K562 (cell line): ENCODE measurements at regions not wholly inside any gene's neighbourhood (a gene's known extent, or its start where the extent isn't known, plus 50 kb on each side); places are given as distances from the start of the nearest gene placed in this dataset.

Experiments
- NBN ChIP-seq: fragments of 450-650 bp; IDR thresholded peaks from 2 replicates; pipeline ENCODE4 v1.6.1; 2016; ENCODE audit warnings: low read depth, mild to moderate bottlenecking
- POLR2AphosphoS5 ChIP-seq: IDR thresholded peaks from 2 replicates; pipeline ENCODE4 v1.6.1; 2011; ENCODE audit warnings: mild to moderate bottlenecking, low read depth, low read length, moderate library complexity; ENCODE audit not compliant: control insufficient read depth, insufficient read depth
- TF ChIP-seq, protein P1 (sequence below), 3 experiments: IDR thresholded peaks in 2 of 3; conservative IDR thresholded peaks in 1 of 3; 2 replicates each; pipeline ENCODE4 v1.5.1; 2011 to 2012; ENCODE audit warnings: low read length in 3 of 3, mild to moderate bottlenecking in 3 of 3, control low read depth in 2 of 3, improper control_type of control experiment in 1 of 3, inconsistent platforms in 1 of 3, low read depth in 1 of 3, mixed read lengths in 1 of 3, moderate library complexity in 1 of 3; ENCODE audit not compliant: insufficient read depth in 2 of 3

DNA sequence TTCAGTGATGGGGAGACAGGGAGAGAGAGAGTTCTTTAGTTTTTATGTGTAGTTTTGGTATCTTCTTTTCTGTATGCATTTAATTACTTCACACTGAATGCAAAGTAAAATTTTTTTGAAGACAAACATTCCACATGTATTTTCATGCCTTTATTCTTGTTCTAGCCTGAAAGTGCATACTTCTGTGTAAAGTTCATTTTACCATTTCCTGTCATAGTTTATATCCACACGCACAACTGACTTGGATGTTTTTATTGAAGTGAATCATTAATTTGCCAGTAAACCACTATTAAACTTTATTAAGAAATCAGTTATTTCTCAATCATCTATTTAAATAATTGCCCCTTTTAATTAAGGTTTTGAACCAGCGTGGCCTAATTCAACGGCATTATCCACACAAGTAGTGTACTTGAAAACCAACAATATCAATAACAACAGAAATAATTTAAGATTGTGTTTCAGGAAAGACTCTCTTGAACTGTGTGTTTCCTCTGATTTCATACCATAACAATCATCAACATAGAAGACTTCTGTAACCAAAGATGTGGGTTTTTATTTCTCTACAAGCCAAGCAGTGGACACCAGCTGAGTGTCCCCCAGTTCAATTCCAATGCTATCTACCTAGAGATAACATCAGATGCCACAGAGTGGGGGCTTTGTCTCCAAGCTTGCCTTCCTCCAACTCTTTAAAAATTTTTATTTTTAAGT, 512.7 kb upstream of the JAG1 start:
- TF ChIP-seq POLR2AphosphoS5 (no peak), NBN (no peak)
- TF ChIP-seq, protein P1, sequence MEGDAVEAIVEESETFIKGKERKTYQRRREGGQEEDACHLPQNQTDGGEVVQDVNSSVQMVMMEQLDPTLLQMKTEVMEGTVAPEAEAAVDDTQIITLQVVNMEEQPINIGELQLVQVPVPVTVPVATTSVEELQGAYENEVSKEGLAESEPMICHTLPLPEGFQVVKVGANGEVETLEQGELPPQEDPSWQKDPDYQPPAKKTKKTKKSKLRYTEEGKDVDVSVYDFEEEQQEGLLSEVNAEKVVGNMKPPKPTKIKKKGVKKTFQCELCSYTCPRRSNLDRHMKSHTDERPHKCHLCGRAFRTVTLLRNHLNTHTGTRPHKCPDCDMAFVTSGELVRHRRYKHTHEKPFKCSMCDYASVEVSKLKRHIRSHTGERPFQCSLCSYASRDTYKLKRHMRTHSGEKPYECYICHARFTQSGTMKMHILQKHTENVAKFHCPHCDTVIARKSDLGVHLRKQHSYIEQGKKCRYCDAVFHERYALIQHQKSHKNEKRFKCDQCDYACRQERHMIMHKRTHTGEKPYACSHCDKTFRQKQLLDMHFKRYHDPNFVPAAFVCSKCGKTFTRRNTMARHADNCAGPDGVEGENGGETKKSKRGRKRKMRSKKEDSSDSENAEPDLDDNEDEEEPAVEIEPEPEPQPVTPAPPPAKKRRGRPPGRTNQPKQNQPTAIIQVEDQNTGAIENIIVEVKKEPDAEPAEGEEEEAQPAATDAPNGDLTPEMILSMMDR (IDR thresholded peaks at IDR 0.05 in 2 of 3, conservative IDR thresholded peaks at IDR 0.05 in 1 of 3; ENCODE audit: insufficient read depth in 2 of 3, low read depth in 1 of 3, low read length in 3 of 3), result no peak
